Fibroblast of villous mesenchyme (primary cell): ENCODE measurements at regions not wholly inside any gene's neighbourhood (a gene's known extent, or its start where the extent isn't known, plus 50 kb on each side); places are given as distances from the start of the nearest gene placed in this dataset.
A peak's percentile ranks its signal among the peaks of the same experiment; 100 is the strongest.

ENCODE experiments used
- DNase-seq: peaks from one replicate; pipeline ENCODE4 v3.0.0-alpha.2; 2010; ENCODE audit warnings: low read depth
- H3K4me3 ChIP-seq: 2 replicates; pipeline ENCODE4 v1.5.1; 2011; ENCODE audit warnings: low read depth, mild to moderate bottlenecking, low read length
- TF ChIP-seq, protein P1 (sequence below): IDR thresholded peaks from 2 replicates; pipeline ENCODE4 v1.5.1; 2012; ENCODE audit warnings: low read depth, mild to moderate bottlenecking, low read length; ENCODE audit not compliant: insufficient read depth

DNA sequence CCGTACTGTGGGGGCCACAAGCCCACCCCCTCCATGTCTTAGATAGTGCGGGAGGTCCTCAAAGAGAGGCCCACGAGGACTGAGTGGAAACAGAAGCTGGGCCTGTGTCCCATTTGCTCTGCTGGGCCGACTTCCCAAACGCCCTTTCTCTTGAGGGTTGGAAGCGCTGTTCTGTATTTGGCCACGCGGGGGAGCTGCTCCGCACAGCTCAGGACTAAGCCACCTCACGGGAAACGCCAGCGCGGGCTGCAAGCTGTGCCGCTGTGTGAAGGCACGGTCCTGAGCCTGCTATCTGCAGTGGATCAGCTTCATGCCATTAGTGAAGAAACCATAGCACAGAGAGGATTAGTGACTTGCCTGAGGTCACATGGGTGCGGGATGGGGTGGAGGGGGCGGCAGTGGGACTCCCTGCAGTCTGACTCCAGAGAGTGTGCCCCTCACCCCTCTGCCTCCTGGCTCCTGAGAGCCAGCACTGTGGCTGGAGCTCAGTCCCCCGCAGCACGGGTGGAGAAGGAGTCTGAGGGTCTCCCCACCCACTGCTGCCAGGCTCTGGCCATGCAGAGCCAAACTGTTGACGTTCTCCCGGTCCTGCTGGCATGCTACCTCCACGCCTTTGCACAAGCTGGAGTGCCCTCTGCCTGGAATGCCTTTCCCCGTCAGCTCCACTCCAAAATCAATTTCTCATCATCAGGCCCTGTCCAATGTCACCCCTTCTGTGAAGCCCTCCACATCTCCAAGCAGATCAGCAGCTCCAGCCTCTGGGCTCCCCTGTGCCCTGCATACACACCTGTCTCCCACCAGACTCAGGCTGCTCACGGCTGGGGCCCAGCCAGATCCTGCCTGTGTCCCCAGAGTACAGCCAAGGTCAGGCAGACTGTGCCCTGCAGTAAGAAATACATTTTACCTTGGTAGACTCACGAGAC is 51.5 kb upstream of the LRRC32 start:
- TF ChIP-seq, protein P1, sequence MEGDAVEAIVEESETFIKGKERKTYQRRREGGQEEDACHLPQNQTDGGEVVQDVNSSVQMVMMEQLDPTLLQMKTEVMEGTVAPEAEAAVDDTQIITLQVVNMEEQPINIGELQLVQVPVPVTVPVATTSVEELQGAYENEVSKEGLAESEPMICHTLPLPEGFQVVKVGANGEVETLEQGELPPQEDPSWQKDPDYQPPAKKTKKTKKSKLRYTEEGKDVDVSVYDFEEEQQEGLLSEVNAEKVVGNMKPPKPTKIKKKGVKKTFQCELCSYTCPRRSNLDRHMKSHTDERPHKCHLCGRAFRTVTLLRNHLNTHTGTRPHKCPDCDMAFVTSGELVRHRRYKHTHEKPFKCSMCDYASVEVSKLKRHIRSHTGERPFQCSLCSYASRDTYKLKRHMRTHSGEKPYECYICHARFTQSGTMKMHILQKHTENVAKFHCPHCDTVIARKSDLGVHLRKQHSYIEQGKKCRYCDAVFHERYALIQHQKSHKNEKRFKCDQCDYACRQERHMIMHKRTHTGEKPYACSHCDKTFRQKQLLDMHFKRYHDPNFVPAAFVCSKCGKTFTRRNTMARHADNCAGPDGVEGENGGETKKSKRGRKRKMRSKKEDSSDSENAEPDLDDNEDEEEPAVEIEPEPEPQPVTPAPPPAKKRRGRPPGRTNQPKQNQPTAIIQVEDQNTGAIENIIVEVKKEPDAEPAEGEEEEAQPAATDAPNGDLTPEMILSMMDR, result peak; percentile 94
- no peak overlapping the region for H3K4me3 ChIP-seq
- peak; percentile 78 for DNase-seq

DNA sequence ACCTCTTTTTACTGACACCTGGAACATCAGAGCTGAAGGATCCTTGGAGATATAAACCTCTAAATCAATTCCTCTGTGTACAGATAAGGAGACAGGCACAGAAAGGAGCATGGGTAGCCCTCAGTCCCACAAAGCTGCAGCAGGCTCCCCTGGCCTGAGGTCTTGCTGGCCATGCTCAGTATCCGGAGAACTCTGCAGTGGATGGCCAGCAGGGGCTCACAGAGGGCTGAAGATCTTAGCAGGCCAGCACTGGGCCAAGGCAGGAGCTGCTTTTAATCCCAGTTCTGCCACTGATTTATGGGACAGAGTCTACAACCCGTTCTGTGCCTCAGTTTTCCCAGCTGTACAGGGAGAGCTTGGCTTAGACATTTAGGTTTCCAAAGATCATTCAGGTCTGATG is 52.6 kb upstream of the LRRC32 start:
- DNase-seq, result no peak
- TF ChIP-seq, protein P1, result no peak

DNA sequence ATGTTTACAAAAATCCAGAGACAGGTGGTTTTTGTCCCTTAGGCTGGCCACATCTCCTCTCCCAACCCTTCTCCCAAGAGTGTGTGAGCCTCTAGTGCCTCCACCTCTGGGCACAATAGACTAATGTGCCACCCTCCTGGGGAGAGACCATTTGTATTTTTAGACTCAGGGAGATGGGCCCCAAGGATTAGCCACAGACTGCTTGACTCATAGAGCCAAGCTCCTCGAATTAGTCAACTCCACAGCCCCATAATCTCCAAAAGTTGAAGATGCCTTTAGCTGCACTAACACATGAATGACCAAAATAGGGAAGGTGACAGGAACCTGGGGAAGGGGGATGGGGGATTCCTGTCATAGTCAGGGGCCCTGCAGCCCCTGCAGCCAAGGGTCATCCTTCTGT is 53.0 kb upstream of the LRRC32 start:
- no peak overlapping the region for H3K4me3 ChIP-seq
- DNase-seq, result no peak
- TF ChIP-seq, protein P1, result no peak

More for the DNA sequence above, 52.6 kb upstream of the LRRC32 start:
- H3K4me3 ChIP-seq, result no peak overlapping the region

DNA sequence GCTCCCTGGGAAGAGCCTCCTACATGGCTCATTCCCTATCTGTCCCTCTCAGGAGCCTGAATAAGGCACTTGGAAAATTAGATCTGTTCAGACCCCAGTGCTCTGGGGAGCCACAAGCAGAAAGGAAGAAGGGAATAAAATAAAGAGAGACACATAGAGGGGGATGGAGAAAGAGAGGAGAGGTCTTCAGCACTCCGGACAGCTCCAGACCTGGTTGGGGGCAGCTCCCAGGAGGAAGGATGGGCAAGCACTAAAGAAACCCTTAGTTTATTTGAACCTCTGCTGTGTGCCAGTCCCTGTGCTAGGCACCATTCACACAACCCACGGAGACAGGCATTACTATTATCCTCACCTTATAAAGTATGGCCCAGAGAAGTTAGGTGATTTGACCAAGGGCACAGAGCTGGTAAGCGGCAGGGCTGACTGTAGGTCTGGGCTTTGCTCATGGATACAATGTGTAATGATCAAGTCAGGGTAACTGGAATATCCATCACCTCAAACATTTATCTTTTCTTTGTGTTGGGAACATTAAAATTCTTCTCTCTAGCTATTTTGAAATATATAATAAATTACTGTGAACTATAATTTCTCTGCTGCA is 53.7 kb upstream of the LRRC32 start:
- no peak overlapping the region for H3K4me3 ChIP-seq
- TF ChIP-seq, protein P1, result no peak
- DNase-seq, result no peak

DNA sequence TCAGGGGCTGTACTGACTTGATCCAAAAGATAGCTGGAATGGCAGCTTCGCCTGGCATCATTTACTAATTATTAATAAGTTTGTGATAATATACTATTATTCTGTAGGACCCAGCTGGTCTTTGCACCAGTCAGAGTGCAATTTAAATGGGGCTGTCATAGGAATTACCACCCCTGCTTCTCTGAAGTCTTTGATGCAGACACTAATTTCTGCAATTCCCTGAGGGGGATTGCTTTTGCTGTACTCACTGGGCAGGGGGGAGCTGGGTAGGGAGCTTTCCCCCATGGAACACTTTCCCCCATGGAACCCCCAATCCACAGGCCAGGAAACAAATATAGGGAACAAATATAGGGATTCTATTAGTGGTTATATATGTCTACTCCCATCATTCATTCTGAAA is 54.9 kb upstream of the TSKU start:
- DNase-seq, result no peak
- H3K4me3 ChIP-seq, result no peak overlapping the region
- TF ChIP-seq, protein P1, result no peak

DNA sequence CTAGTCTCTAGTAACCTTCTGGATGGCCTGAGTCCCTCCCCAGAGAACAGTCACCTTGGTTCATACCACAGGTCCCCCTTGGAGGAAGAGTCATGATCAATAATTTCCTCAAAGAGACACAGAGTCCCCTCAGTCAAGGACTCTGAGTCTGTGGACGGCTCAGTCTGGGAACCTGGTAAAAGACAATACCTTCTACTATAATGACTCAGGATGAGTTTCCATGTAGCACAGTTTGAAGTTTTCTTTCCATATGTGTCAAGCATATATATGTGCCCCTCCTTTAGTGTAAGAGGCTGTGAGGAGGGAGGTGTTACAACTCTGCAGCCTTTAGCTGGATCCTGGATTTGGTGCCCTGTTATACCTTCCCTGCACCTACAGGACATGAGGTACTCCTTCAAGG is 54.4 kb upstream of the TSKU start:
- H3K4me3 ChIP-seq, result no peak overlapping the region
- TF ChIP-seq, protein P1, result no peak
- no peak for DNase-seq
